D721Med (cell line): ENCODE measurements at regions not wholly inside any gene's neighbourhood (a gene's known extent, or its start where the extent isn't known, plus 50 kb on each side); places are given as distances from the start of the nearest gene placed in this dataset.
"Not testable (repeated sequence)": the region's sequence is repeated elsewhere in the genome, so short reads cannot be mapped to it uniquely, and the experiment has no call there.

Source experiments
- DNase-seq: peaks from one replicate; pipeline ENCODE4 v3.0.0; 2011; ENCODE audit warnings: low spot score; ENCODE audit not compliant: insufficient read length
- FAIRE-seq: peaks from 2 replicates; lab custom pipeline; 2011; peaks lifted over from hg19 to GRCh38; lab: Jason Lieb, UNC
- CTCF ChIP-seq: IDR thresholded peaks from 2 replicates; pipeline ENCODE4 v1.5.1; 2012; ENCODE audit warnings: mild to moderate bottlenecking, control low read depth; ENCODE audit not compliant: insufficient read depth; ENCODE audit errors: missing control alignments

GRCh38 chr7:49702099-49702498 lies 71.3 kb upstream of the VWC2 start:
- FAIRE-seq (no peak), DNase-seq (no peak)
- no peak for TF ChIP-seq CTCF

- no peak for TF ChIP-seq CTCF
- FAIRE-seq = no peak
- DNase-seq = no peak
Observed at GRCh38 chr7:49703337-49703736, 70.1 kb upstream of the VWC2 start.

GRCh38 chr7:49703881-49704280 lies 69.6 kb upstream of the VWC2 start:
- FAIRE-seq (no peak), DNase-seq (no peak)
- no peak for TF ChIP-seq CTCF

- no peak for TF ChIP-seq CTCF
- no peak for DNase-seq
- no peak for FAIRE-seq
Observed at GRCh38 chr7:49706106-49706505, 67.3 kb upstream of the VWC2 start.

GRCh38 chr7:49707891-49708290 lies 65.5 kb upstream of the VWC2 start:
- FAIRE-seq (no peak), DNase-seq (no peak)
- no peak for TF ChIP-seq CTCF

- FAIRE-seq = no peak
- TF ChIP-seq CTCF = no peak
- DNase-seq = no peak
Observed at GRCh38 chr7:49708590-49708989, 64.8 kb upstream of the VWC2 start.

- not testable (repeated sequence) for DNase-seq, FAIRE-seq
Observed at GRCh38 chr7:49711072-49711723, 62.2 kb upstream of the VWC2 start.

- no peak for FAIRE-seq
- TF ChIP-seq CTCF = no peak
- DNase-seq = no peak
Observed at GRCh38 chr7:49714182-49714581, 59.3 kb upstream of the VWC2 start.
